Transverse colon (tissue), 4 donors: ENCODE measurements at regions not wholly inside any gene's neighbourhood (a gene's known extent, or its start where the extent isn't known, plus 50 kb on each side); places are given as distances from the start of the nearest gene placed in this dataset.

ENCODE experiments used
- DNase-seq: peaks from one replicate; pipeline ENCODE4 v3.0.0-alpha.2; 2019
- H3K27ac ChIP-seq, 4 donors: fragments of 200-600 bp; sonication (generic); 2 replicates each; pipeline ENCODE4 v1.5.1; 2016 to 2018; ENCODE audit warnings: inconsistent platforms in 4 of 4
- H3K27me3 ChIP-seq: fragments of 200-600 bp; sonication (generic); 2 replicates; pipeline ENCODE4 v1.5.1; 2017; ENCODE audit warnings: inconsistent platforms
- H3K36me3 ChIP-seq, 4 donors: fragments of 200-600 bp; sonication (generic); 2 replicates each; pipeline ENCODE4 v1.5.1; 2017 to 2019; ENCODE audit warnings: inconsistent platforms in 4 of 4
- H3K4me1 ChIP-seq, 4 donors: fragments of 200-600 bp; sonication (generic); 2 replicates each; pipeline ENCODE4 v1.5.1; 2017 to 2020; ENCODE audit warnings: inconsistent platforms in 4 of 4
- H3K4me3 ChIP-seq, 4 donors: fragments of 200-600 bp; sonication (generic); 1 replicate in 1 of 4; 2 replicates in 3 of 4; pipeline versions ENCODE4 v1.5.1 to v1.6.1; 2017 to 2019; ENCODE audit warnings: inconsistent platforms in 4 of 4
- H3K9me3 ChIP-seq, 2 donors: fragments of 200-600 bp; sonication (generic); 2 replicates each; pipeline ENCODE4 v1.5.1; 2017 to 2019; ENCODE audit warnings: inconsistent platforms in 2 of 2
- CTCF ChIP-seq, 5 experiments: fragments of 200-600 bp in 3 of 5; fragments of 450-650 bp in 2 of 5; sonication (generic) in 3 of 5; IDR thresholded peaks; 1 replicate in 2 of 5; 2 replicates in 3 of 5; pipeline ENCODE4 v1.5.1; 2016 to 2017; ENCODE audit warnings: antibody characterized with exemption in 5 of 5, inconsistent platforms in 3 of 5, mild to moderate bottlenecking in 2 of 5, moderate library complexity in 1 of 5
- EP300 ChIP-seq: sonication (generic); formaldehyde crosslinking; IDR thresholded peaks from one replicate; pipeline ENCODE4 v1.6.1; 2017; ENCODE audit warnings: antibody characterized with exemption, low read depth
- POLR2A ChIP-seq: fragments of 450-650 bp; IDR thresholded peaks from one replicate; pipeline ENCODE4 v1.6.1; 2016; ENCODE audit warnings: antibody characterized with exemption, mild to moderate bottlenecking, moderate library complexity
- POLR2AphosphoS5 ChIP-seq, 3 donors: sonication (generic); formaldehyde crosslinking; IDR thresholded peaks; one replicate each; pipeline ENCODE4 v1.6.1; 2016; ENCODE audit warnings: antibody characterized with exemption in 3 of 3
- WGBS, 2 donors: methylation state at CpG; one replicate each; pipeline ENCODE4 v1.1.5; 2018; ENCODE audit warnings: low coverage in 1 of 2; 5-methylcytosine and 5-hydroxymethylcytosine counted together
- in situ Hi-C, 4 donors: fragments of 200-750 bp; cut with MboI; loops; one replicate each; pipeline versions ENCODE4 v1.15.0 to v1.15.1; 2017; ENCODE audit warnings: low sequenced_read_pairs in 3 of 4, low pct_ligation_motif_present in 1 of 4, low pct_unique_long_range_greater_than_20kb in 1 of 4
- intact Hi-C: fragments of 100-400 bp; cut with DNase I; formaldehyde crosslinking; loops from one replicate; pipeline ENCODE4 v1.15.1; 2023; ENCODE audit warnings: low total_unique reads

- Histone ChIP-seq H3K27ac (no peak overlapping the region), H3K4me3 (no peak overlapping the region), H3K4me1 (no peaks in the 10 kb centered on the region), H3K27me3 (no peaks in the 10 kb centered on the region), H3K36me3 (no peaks in the 10 kb centered on the region), H3K9me3 (no peaks in the 10 kb centered on the region)
- TF ChIP-seq POLR2AphosphoS5 (IDR thresholded peaks at IDR 0.05) (no peak), EP300 (no peak), POLR2A (no peak), CTCF (IDR thresholded peaks at IDR 0.05) (no peak)
- in situ Hi-C loops (no loop called here), intact Hi-C loops (no loop called here)
- DNase-seq, result no peak
These were observed 182.9 kb downstream of the RELL1 start for GRCh38 chr4:37503261-37503660.

GRCh38 chr4:37502070-37502469, 184.1 kb downstream of the RELL1 start:
- in situ Hi-C loops, result no loop called here
- intact Hi-C loops, result no loop called here

More at GRCh38 chr4:37502070-37502469, 184.1 kb downstream of the RELL1 start:
- Histone ChIP-seq H3K9me3 (no peaks in the 10 kb centered on the region), H3K4me3 (no peak overlapping the region), H3K27ac (no peak overlapping the region), H3K4me1 (no peaks in the 10 kb centered on the region), H3K36me3 (no peaks in the 10 kb centered on the region), H3K27me3 (no peaks in the 10 kb centered on the region)
- WGBS, 2 donors, result 97% methylated on average over 8 of the region's 8 CpGs; no CpG with 5 or more reads in 1 of the 2 donors
- DNase-seq, result no peak
- TF ChIP-seq POLR2AphosphoS5 (IDR thresholded peaks at IDR 0.05) (no peak), CTCF (IDR thresholded peaks at IDR 0.05) (no peak), POLR2A (no peak), EP300 (no peak)
